Cardiac muscle cell (in vitro differentiated cells and primary cell): ENCODE measurements at regions not wholly inside any gene's neighbourhood (a gene's known extent, or its start where the extent isn't known, plus 50 kb on each side); places are given as distances from the start of the nearest gene placed in this dataset.

Experiments
- DNase-seq, 2 donors: peaks; one replicate each; pipeline versions ENCODE4 v3.0.0 to v3.0.0-alpha.2; 2010 to 2017; ENCODE audit warnings: low read depth in 1 of 2, low spot score in 1 of 2
- H3K27ac ChIP-seq: fragments of 200-600 bp; sonication (generic); 2 replicates; pipeline ENCODE4 v1.5.1; 2016
- H3K27me3 ChIP-seq: fragments of 200-600 bp; sonication (generic); 2 replicates; pipeline ENCODE4 v1.6.0; 2016; ENCODE audit warnings: control low read depth
- H3K36me3 ChIP-seq: fragments of 200-600 bp; sonication (generic); 2 replicates; pipeline ENCODE4 v1.5.1; 2016; ENCODE audit warnings: control low read depth
- H3K4me1 ChIP-seq: fragments of 200-600 bp; sonication (generic); 2 replicates; pipeline ENCODE4 v1.8.1; 2017; ENCODE audit warnings: low read depth, mild to moderate bottlenecking, mixed run types
- H3K4me3 ChIP-seq: fragments of 200-600 bp; sonication (generic); 2 replicates; pipeline ENCODE4 v1.5.1; 2016; ENCODE audit warnings: mild to moderate bottlenecking
- H3K9me3 ChIP-seq: fragments of 200-600 bp; sonication (generic); 2 replicates; pipeline ENCODE4 v1.5.1; 2017; ENCODE audit warnings: low read depth, mild to moderate bottlenecking, control low read depth
- CTCF ChIP-seq: IDR thresholded peaks from 2 replicates; pipeline ENCODE4 v1.5.1; 2012; ENCODE audit warnings: low read depth, mild to moderate bottlenecking, low read length

GRCh38 chr17:52823155-52823554, 664.6 kb upstream of the CA10 start:
- H3K9me3 ChIP-seq: no peaks in the 10 kb centered on the region
- H3K27ac ChIP-seq: no peak overlapping the region
- H3K36me3 ChIP-seq: no peaks in the 10 kb centered on the region
- H3K4me1 ChIP-seq: no peaks in the 10 kb centered on the region
- no peak overlapping the region for H3K4me3 ChIP-seq
- DNase-seq: no peak
- H3K27me3 ChIP-seq: no peaks in the 10 kb centered on the region
- no peak for TF ChIP-seq CTCF

- Histone ChIP-seq H3K4me3 (no peak overlapping the region), H3K27me3 (no peaks in the 10 kb centered on the region), H3K27ac (no peak overlapping the region), H3K9me3 (no peaks in the 10 kb centered on the region), H3K36me3 (no peaks in the 10 kb centered on the region), H3K4me1 (no peaks in the 10 kb centered on the region)
- DNase-seq: peak; percentile 28 to 51
- TF ChIP-seq CTCF: no peak
These were observed 631.9 kb upstream of the CA10 start for GRCh38 chr17:52790359-52790955.

GRCh38 chr17:52789829-52790228, 631.3 kb upstream of the CA10 start:
- no peak for TF ChIP-seq CTCF
- Histone ChIP-seq H3K4me3 (no peak overlapping the region), H3K27ac (no peak overlapping the region), H3K4me1 (no peaks in the 10 kb centered on the region), H3K36me3 (no peaks in the 10 kb centered on the region), H3K27me3 (no peaks in the 10 kb centered on the region), H3K9me3 (no peaks in the 10 kb centered on the region)
- peak in 1 of 2 donors; percentile 28 for DNase-seq

GRCh38 chr17:52776234-52776633, 617.7 kb upstream of the CA10 start:
- DNase-seq: no peak
- no peak for TF ChIP-seq CTCF
- H3K9me3 ChIP-seq: no peaks in the 10 kb centered on the region

GRCh38 chr17:52762794-52763167, 604.3 kb upstream of the CA10 start:
- no peaks in the 10 kb centered on the region for H3K9me3 ChIP-seq
- no peak for DNase-seq
- H3K36me3 ChIP-seq: no peaks in the 10 kb centered on the region
- no peak overlapping the region for H3K27ac ChIP-seq
- no peak for TF ChIP-seq CTCF
- H3K4me1 ChIP-seq: no peaks in the 10 kb centered on the region
- H3K27me3 ChIP-seq: no peaks in the 10 kb centered on the region
- no peak overlapping the region for H3K4me3 ChIP-seq

More at GRCh38 chr17:52776234-52776633, 617.7 kb upstream of the CA10 start:
- H3K4me1 ChIP-seq: no peaks in the 10 kb centered on the region
- no peaks in the 10 kb centered on the region for H3K27me3 ChIP-seq
- no peaks in the 10 kb centered on the region for H3K36me3 ChIP-seq
- H3K4me3 ChIP-seq: no peak overlapping the region
- H3K27ac ChIP-seq: no peak overlapping the region
